ENCODE measurements at regions not wholly inside any gene's neighbourhood (a gene's known extent, or its start where the extent isn't known, plus 50 kb on each side); places are given as distances from the start of the nearest gene placed in this dataset.

DNA sequence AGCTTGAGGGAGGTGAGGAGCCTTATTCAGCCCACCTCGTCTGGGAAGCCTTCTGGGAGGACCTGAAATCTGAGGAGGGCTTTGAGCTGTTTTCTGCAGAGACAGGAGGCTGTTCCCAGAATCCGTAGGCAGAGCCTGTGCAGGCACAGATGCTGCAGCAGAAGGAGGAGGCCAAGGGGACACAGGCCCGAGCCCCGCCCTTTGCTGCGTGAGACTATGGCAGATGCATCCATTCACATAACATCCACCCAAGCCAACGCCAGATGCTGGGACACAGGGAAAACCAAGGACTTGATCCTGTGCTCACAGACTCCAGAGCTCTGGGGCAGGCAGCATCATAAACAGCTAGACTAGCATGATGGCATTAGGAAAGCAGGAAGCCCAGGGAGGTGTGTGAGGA lies 98.2 kb downstream of the KCNF1 start:
- ChIA-PET POLR2A (no interaction called here), CTCF (no interaction called here)
- ATAC-seq (no peak), DNase-seq (no peak)
- H3K4me1 Mint-ChIP-seq (ENCODE audit: low read depth), result no peaks in the 10 kb centered on the region
- peaks cover 5% of the 10 kb centered on the region for H3K27me3 Mint-ChIP-seq (ENCODE audit: low read depth)
- no peaks in the 10 kb centered on the region for H3K9me3 Mint-ChIP-seq (ENCODE audit: insufficient read depth)
- H3K4me3 Mint-ChIP-seq, result no peak overlapping the region
- no peaks in the 10 kb centered on the region for H3K36me3 Mint-ChIP-seq (ENCODE audit: low read depth)
- H3K27ac Mint-ChIP-seq, result no peak overlapping the region

DNA sequence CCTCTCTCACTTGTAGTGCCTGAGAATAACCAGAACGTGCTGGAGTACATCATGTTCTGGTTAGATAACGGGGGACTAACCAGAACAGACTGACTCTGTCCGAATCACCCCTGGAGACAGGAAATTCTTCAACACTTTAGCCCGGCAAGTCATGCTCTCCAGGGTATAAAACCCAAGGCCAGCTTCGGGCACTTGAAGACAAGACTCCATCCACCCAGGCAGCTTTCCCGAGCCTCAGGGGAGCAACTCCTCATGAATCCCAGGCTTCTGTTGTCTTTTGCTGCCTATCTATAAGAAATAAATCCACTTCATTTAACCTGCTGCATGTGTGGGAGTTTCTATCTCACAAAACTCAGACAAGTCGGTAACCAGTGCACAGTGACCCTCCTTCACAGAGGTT lies 99.6 kb downstream of the KCNF1 start:
- ChIA-PET POLR2A (no interaction called here), CTCF (no interaction called here)
- peaks cover 5% of the 10 kb centered on the region for H3K27me3 Mint-ChIP-seq (ENCODE audit: low read depth)
- ATAC-seq, result no peak
- H3K9me3 Mint-ChIP-seq (ENCODE audit: insufficient read depth), result no peaks in the 10 kb centered on the region
- no peaks in the 10 kb centered on the region for H3K36me3 Mint-ChIP-seq (ENCODE audit: low read depth)
- no peak for DNase-seq
- H3K27ac Mint-ChIP-seq, result no peak overlapping the region
- no peak overlapping the region for H3K4me3 Mint-ChIP-seq
- no peaks in the 10 kb centered on the region for H3K4me1 Mint-ChIP-seq (ENCODE audit: low read depth)

DNA sequence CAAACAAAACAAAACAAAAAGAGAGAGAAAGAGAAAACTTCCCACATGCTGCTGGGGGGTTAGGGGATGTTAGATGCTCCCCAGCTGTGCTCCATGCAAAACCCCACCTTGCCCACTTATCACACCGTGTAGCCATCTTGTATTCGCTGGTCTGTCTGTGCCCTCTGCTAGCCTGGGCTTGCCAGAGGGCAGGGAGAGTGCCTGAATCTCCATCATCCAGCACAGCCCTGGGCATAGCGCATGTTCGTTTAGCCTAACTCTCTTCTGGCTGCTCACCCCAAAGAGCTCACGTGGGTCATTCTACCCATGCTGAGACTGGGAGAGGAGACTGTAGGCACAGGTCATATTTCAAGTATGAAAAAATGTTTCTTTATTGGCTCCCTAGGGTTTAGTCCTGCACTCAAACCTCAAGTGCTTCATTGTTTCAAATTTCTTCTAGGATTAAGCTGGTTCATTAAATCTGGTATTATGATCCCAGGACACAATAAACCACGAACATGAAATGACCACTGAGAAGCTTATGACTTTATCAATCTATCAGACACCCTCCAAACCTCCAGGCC lies 100.5 kb downstream of the KCNF1 start:
- ATAC-seq (no peak), DNase-seq (no peak)
- Mint-ChIP-seq H3K4me1 (ENCODE audit: low read depth) (no peaks in the 10 kb centered on the region), H3K9me3 (ENCODE audit: insufficient read depth) (no peaks in the 10 kb centered on the region), H3K27me3 (ENCODE audit: low read depth) (peaks cover 5% of the 10 kb centered on the region), H3K36me3 (ENCODE audit: low read depth) (no peaks in the 10 kb centered on the region), H3K4me3 (no peak overlapping the region), H3K27ac (no peak overlapping the region)
- ChIA-PET CTCF (no interaction called here), POLR2A (no interaction called here)

DNA sequence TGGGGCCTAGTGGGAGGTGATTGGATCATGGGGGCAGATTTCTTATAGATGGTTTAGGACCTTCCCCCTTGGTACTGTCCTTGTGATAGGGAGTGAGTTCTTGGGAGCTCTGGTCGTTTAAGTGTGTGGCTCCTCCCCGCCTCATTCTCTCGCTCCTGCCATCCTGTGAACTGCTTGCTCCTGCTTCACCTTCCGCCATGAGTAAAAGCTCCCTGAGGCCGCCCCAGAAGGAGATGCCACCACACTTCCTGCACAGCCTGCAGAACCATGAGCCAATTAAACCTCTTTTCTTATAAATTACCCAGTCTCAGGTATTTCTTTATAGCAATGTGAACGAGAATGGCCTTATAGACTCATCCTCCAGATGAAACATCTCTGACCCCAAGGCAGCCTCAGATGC lies 101.5 kb downstream of the KCNF1 start:
- no peak overlapping the region for H3K27ac Mint-ChIP-seq
- ATAC-seq (no peak), DNase-seq (no peak)
- no peak overlapping the region for H3K4me3 Mint-ChIP-seq
- H3K9me3 Mint-ChIP-seq (ENCODE audit: insufficient read depth), result no peaks in the 10 kb centered on the region
- POLR2A ChIA-PET, result no interaction called here
- no peaks in the 10 kb centered on the region for H3K4me1 Mint-ChIP-seq (ENCODE audit: low read depth)
- H3K27me3 Mint-ChIP-seq (ENCODE audit: low read depth), result peaks cover 6% of the 10 kb centered on the region
- no peaks in the 10 kb centered on the region for H3K36me3 Mint-ChIP-seq (ENCODE audit: low read depth)
- CTCF ChIA-PET, result no interaction called here

DNA sequence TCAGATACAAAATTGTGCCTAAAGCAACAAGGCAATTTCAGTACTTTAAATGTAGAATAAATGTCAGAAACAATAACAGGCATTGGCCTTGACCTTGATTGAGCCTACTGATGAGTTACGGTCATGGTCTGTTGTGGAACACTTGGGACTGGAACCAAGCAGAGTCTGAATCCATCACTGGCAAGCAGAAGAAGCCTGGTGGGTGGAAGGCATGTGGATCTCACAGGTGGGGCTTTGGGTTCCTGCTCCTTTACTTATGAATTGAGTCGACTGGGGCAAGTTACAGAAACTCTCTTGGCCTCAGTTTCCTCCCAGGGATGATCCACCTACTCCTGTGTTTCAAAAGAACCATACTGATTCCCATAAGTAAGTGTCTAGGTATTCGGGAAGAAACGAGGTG lies 102.3 kb downstream of the KCNF1 start:
- ATAC-seq (no peak), DNase-seq (no peak)
- Mint-ChIP-seq H3K4me1 (ENCODE audit: low read depth) (no peaks in the 10 kb centered on the region), H3K9me3 (ENCODE audit: insufficient read depth) (no peaks in the 10 kb centered on the region), H3K4me3 (no peak overlapping the region), H3K36me3 (ENCODE audit: low read depth) (no peaks in the 10 kb centered on the region), H3K27me3 (ENCODE audit: low read depth) (peaks cover 9% of the 10 kb centered on the region), H3K27ac (no peak overlapping the region)
- POLR2A ChIA-PET, result no interaction called here
- CTCF ChIA-PET, result interaction anchor here (1.0 kb wide), 1 partner anchor 182 kb away, joined by 3 read pairs; no protein-coding TSS in a partner anchor

DNA sequence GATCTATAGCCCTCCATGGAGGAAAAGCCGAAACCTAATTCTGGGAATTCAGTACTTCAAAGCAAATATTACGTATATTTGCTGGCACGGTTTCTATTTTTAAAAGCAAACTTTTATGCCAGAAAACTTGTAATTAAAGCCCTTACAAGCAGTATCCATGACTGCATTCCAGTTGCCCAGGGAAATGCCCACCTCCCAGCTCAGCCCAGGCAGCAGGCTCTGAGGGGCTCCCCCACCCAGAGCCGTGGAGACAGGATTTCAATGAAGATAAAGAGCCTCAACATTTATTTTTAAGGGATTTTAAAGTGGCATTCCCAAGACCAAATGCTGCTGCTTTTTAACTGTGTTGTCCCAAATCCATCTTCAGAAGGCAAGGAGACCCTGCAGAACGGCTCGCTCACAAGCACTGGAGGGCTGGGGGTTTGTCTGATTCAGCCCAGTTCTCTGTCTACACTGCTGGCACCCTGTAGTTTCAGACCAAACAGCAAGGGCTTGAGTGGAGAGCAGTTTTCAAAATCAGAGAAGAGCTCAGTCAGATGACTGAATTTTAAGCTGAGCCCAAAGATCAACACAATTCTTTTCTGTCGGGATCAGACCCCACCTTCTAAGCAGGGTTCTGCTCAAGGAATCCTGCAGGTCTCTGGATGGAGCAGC lies 105.1 kb downstream of the KCNF1 start:
- Mint-ChIP-seq H3K4me1 (ENCODE audit: low read depth) (no peaks in the 10 kb centered on the region), H3K36me3 (ENCODE audit: low read depth) (no peaks in the 10 kb centered on the region), H3K4me3 (no peak overlapping the region), H3K27ac (no peak overlapping the region), H3K27me3 (ENCODE audit: low read depth) (peaks cover 11% of the 10 kb centered on the region), H3K9me3 (ENCODE audit: insufficient read depth) (no peaks in the 10 kb centered on the region)
- ChIA-PET POLR2A (no interaction called here), CTCF (interaction anchor here (1.2 kb wide), 1 partner anchor 184 kb away, joined by 3 read pairs; no protein-coding TSS in a partner anchor)
- ATAC-seq (no peak), DNase-seq (no peak)

DNA sequence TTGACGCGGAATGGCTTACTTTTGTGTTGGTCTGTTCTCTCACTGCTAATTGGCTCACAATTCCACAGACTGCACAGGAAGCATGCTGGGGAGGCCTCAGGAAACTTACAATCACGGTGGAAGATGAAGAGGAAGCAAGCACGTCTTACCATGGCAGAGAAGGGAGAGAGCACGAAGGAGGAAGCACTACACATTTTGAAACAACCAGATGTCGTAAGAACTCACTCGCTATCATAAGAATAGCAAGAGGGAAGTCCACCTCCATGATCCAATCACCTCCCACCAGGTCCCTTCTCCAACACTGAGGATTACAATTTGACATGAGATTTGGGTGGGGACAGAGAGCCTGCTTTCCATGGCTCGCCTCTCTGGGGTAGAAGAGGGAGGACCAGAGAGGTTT lies 106.2 kb downstream of the KCNF1 start:
- Mint-ChIP-seq H3K27ac (no peak overlapping the region), H3K36me3 (ENCODE audit: low read depth) (no peaks in the 10 kb centered on the region), H3K4me1 (ENCODE audit: low read depth) (no peaks in the 10 kb centered on the region), H3K9me3 (ENCODE audit: insufficient read depth) (no peaks in the 10 kb centered on the region), H3K4me3 (no peak overlapping the region), H3K27me3 (ENCODE audit: low read depth) (peaks cover 11% of the 10 kb centered on the region)
- peak; percentile 4 for DNase-seq
- CTCF ChIA-PET, result no interaction called here
- POLR2A ChIA-PET, result no interaction called here
- ATAC-seq, result no peak

DNA sequence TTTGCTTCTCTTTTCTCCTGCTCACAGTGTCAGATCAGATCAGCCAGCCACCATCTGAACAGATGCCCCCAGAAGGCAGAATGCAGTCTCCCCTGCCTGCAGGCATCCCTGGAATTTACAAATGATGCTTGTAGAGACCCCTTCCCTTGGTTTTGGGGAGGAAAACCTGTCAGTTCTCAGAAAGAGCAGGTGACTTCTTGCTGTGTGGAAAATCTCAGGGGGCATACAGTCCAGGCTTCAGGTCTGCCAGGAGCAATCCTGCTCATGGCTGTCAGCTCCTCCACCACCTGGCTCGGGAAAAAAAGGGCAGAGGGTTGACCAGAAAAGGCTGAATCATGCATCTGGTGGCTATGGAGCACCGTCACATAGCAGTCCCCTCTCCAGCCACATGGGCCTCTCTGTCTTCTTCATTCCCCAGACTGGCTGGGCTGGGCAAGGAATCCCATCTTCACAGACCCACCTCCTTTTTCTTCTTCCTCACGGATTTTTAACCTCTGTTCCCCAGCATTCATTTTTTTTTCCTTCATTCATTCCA lies 107.0 kb downstream of the KCNF1 start:
- Mint-ChIP-seq H3K27me3 (ENCODE audit: low read depth) (peaks cover 10% of the 10 kb centered on the region), H3K36me3 (ENCODE audit: low read depth) (no peaks in the 10 kb centered on the region), H3K4me3 (no peak overlapping the region), H3K4me1 (ENCODE audit: low read depth) (no peaks in the 10 kb centered on the region), H3K27ac (no peak overlapping the region), H3K9me3 (ENCODE audit: insufficient read depth) (no peaks in the 10 kb centered on the region)
- peak; percentile 5 for DNase-seq
- ChIA-PET CTCF (no interaction called here), POLR2A (no interaction called here)
- no peak for ATAC-seq

DNA sequence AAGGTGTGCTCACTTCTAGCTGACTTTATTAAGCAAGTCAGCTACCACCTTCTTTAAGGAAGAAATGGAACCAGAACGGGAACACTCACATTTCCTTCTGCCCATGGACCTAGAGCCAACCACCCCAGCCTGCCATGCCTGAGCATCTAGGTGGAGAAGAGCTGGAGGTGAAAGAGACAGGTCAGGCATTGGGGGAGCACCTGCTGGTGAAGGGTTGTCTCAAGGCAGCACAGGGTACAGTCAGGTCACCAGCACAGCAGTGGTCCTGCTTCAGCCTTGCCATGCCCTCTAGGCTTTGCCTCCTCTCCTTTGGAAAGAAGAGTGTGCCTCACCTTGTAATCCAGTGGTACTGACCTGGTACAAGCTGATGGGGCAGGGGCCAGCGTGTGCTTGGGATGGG lies 107.9 kb downstream of the KCNF1 start:
- CTCF ChIA-PET, result no interaction called here
- Mint-ChIP-seq H3K27ac (no peak overlapping the region), H3K36me3 (ENCODE audit: low read depth) (no peaks in the 10 kb centered on the region), H3K9me3 (ENCODE audit: insufficient read depth) (no peaks in the 10 kb centered on the region), H3K4me1 (ENCODE audit: low read depth) (no peaks in the 10 kb centered on the region), H3K4me3 (no peak overlapping the region), H3K27me3 (ENCODE audit: low read depth) (peaks cover 6% of the 10 kb centered on the region)
- POLR2A ChIA-PET, result no interaction called here
- ATAC-seq (no peak), DNase-seq (no peak)

DNA sequence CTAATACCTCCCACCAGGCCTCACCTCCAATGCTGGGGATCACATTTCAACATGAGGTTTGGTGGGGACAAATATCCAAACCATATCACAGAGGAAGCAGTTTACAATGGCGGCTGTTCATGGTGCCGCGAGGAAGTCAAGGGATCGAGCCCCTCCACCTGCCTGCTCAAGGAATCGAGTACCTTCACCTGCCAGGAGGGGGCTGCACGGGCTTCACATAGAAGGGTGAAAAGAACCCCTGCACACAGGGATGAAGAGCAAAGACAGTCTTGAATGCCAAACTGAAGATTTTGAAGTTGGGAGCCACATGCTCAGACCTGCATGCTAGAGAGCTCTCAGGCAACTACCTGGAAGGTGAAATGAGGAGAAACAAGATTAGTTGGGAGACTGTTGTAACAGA lies 110.3 kb downstream of the KCNF1 start:
- no peak overlapping the region for H3K4me3 Mint-ChIP-seq
- DNase-seq, result no peak
- no peak for ATAC-seq
- H3K4me1 Mint-ChIP-seq (ENCODE audit: low read depth), result no peaks in the 10 kb centered on the region
- H3K9me3 Mint-ChIP-seq (ENCODE audit: insufficient read depth), result no peaks in the 10 kb centered on the region
- ChIA-PET POLR2A (interaction anchor here (0.6 kb wide), 1 partner anchor 14 kb away, joined by 3 read pairs; no protein-coding TSS in a partner anchor), CTCF (interaction anchor here (1.4 kb wide), 1 partner anchor 190 kb away, joined by 3 read pairs; no protein-coding TSS in a partner anchor)
- no peaks in the 10 kb centered on the region for H3K36me3 Mint-ChIP-seq (ENCODE audit: low read depth)
- no peak overlapping the region for H3K27ac Mint-ChIP-seq
- H3K27me3 Mint-ChIP-seq (ENCODE audit: low read depth), result peaks cover 6% of the 10 kb centered on the region

DNA sequence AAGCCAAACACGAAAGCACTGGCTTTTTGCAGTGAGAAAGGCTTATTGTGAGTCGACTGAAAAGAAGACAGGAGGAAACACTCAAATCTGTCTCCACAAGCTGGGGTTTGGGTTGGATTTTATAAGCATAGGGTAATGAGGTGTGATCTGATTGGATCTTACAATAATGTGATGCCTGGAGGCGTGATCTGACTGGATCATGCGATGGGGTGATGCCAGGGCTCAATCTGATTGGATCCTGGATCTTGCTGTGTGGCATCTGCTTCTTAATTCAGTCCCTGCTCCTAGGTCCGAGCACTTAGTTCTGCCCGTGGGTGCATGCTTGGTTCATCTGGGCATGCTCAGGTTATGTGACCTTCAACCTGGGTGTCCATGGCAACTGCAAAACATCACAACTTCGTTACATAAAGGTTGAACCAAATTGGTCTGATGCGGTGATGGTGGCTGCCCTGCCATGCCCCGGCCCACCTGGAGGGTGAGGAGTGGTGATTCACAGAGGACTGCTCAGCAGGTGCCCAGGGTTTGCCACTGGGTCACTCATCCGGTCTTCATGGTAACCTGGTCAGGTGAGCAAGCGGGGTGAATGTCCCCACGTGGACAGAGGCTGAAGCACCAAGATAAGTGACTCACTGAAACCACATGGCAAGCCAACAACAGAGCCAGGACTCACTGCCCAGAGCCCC lies 111.0 kb downstream of the KCNF1 start:
- Mint-ChIP-seq H3K27ac (no peak overlapping the region), H3K27me3 (ENCODE audit: low read depth) (peaks cover 6% of the 10 kb centered on the region), H3K4me1 (ENCODE audit: low read depth) (no peaks in the 10 kb centered on the region), H3K4me3 (no peak overlapping the region), H3K36me3 (ENCODE audit: low read depth) (no peaks in the 10 kb centered on the region), H3K9me3 (ENCODE audit: insufficient read depth) (no peaks in the 10 kb centered on the region)
- ATAC-seq (no peak), DNase-seq (no peak)
- ChIA-PET POLR2A (no interaction called here), CTCF (interaction anchor here (1.4 kb wide), 1 partner anchor 190 kb away, joined by 3 read pairs; no protein-coding TSS in a partner anchor)
